DMS153 treated with DMSO at 0.1 percent for 48 hours (cell line): ENCODE measurements at regions not wholly inside any gene's neighbourhood (a gene's known extent, or its start where the extent isn't known, plus 50 kb on each side); places are given as distances from the start of the nearest gene placed in this dataset.
"Not testable (repeated sequence)": the region's sequence is repeated elsewhere in the genome, so short reads cannot be mapped to it uniquely, and the experiment has no call there.

ENCODE experiments used
- DNase-seq: peaks from one replicate; lab custom pipeline; 2025; ENCODE audit not compliant: unreplicated experiment; lab: John Stamatoyannopoulos, UW

DNA sequence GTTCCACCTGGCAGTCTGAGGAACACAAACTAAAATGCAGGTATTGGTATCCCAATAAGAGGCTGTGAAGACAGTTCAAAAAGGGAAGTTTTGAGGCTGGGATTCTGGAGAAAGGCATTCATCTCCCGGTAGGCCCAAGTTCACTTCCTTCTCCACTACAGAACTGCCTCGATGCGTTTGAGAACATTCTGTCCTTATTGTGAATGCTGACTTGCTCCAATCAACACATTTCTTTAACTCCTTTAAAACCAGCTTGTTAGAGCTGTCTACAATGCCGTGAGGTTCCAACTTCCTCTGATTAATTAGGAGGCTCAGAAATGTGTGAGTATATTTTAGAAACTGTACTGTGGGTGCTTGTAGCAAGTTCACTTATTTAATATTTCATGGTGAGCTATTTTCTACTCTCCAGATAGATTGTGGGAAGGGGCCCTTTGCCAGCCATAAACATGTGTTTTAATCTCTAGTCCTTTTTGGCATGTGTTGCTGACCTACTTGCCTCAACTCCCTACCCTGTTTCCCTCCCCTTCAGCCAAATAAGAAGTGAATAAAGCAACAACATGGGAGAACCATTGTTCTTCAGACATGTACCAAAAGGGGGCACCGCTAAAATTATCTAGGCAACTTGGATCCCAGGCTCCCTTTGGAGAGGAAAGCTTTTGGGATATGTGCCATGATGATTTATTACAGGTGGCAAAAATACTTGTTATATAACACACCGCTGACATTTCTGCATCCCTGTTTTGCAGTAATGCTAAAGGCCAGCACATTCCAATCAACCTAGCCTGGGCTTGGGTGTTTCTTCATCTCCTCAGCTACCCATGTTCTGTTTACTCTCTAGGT is 245.6 kb downstream of the BLID start:
- no peak for DNase-seq

DNA sequence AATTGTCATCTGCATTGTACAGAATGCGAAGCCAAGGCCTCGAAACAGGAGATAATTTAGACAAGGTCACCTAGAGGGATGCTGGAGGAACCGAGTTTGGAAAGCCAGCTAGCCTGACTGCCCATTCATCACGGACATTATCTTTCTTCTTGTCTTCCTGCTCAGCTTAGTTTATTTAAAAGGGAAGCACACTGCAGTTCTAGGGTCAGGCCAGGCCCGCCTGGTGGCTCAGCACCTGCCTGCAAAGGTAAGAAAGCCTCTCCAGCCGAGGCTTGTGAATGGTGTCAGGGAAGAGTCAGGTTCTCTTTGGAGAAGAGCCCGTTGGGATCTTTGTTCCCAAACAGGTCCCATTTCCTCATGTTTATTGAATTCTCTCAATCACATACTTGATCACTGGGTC is 246.5 kb downstream of the BLID start:
- DNase-seq: no peak

DNA sequence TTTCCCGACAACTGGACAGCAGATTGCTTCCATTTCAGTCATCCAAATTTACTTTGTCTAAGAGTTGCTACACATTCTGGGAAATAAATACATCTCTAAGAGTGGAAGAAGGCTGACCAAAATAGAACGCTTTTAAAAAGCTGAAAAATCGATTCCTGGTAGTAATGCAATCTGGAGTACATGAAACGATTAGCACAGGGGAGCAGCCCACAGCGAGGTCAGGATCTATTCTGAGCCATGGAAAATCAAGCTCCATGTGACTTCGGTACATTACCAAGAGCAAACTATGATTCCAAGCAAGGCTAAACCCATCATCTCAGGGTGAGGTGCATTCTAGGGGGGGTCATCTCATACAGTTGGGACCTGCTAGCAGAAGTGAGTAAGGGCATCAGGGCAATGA is 249.3 kb downstream of the BLID start:
- no peak for DNase-seq

DNA sequence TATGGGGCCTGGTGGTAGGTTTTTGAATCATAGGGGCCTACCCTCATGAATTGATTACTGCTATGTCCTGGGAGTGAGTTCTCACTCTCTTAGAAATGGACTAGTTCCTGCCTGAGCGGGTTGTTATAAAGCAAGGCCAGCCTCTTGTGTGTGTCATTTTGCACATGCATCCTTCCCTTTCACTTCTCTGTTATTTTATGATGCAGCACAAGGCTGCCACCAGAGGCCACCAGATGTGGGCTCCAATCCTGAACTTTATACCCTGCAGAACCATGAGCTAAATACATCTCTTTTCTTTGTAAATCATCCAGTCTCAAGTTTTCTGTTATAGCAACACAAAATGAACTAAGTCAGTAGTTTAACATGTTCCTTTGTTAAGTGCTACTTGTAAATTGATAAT is 251.4 kb downstream of the BLID start:
- no peak for DNase-seq

DNA sequence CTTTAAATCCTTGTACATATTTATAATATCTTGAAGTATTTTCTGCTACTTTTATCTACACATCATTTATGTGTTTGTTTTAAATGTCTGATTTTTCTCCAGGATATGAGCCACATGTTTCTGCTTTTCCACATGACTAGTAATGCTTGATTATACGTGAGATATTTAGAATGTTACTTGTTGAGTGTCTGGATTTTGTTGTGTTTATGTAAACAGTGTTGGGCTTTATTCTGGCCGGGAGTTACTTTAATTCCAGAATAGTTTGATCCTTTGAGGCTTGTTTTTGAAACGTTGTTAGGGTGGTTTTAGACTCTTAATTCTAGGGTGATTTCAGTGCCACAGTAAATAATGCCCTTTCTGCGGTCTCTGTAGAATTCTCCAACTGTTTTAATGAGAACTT is 252.9 kb downstream of the BLID start:
- no peak for DNase-seq

DNA sequence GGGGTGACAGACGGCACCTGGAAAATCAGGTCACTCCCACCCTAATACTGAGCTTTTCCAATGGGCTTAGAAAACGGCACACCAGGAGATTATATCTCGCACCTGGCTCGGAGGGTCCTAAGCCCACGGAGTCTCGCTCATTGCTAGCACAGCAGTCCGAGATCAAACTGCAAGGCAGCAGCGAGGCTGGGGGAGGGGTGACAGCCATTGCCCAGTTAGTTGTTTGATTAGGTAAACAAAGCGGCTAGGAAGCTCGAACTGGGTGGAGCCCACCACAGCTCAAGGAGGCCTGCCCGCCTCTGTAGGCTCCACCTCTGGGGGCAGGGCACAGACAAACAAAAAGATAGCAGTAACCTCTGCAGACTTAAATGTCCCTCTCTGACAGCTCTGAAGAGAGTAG is 260.9 kb downstream of the BLID start:
- not testable (repeated sequence) for DNase-seq

DNA sequence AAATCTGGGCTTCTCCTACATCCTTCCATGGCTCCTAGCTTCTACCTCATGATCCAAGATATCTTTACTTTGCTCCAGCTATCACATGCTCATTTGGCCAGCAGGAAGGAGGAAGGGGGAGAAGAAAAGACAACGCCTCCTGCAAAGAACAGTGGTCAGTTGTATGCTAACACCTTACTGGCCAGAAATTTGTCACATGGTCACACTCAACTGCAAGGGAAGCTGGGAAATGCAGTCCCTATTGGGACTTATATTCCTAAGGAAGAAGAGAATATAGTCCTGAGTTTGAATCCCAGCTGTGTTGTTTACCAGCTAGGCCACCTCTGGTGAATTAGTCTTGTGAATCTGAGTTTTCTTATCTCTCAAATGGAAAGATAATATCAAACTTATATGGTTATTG is 272.0 kb downstream of the BLID start:
- DNase-seq: no peak

DNA sequence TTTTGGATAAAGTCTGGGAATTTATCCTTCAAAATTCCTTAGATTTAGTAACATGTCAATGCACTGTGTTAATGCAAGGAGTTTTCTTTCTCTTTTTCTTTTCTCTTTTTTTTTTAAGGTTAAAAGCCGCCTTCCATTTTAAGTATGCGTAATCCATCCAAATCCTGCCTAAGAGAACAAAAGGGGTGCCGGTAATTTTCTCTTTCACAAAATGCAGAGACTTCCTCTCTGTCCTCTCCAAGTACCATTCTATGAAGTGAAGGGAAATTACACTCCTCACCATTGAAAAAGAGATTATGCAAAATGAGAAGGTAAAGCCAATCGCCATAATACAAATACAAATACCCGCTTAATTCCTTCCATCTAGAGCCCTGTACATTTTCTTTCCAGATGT is 273.8 kb downstream of the BLID start:
- no peak for DNase-seq

DNA sequence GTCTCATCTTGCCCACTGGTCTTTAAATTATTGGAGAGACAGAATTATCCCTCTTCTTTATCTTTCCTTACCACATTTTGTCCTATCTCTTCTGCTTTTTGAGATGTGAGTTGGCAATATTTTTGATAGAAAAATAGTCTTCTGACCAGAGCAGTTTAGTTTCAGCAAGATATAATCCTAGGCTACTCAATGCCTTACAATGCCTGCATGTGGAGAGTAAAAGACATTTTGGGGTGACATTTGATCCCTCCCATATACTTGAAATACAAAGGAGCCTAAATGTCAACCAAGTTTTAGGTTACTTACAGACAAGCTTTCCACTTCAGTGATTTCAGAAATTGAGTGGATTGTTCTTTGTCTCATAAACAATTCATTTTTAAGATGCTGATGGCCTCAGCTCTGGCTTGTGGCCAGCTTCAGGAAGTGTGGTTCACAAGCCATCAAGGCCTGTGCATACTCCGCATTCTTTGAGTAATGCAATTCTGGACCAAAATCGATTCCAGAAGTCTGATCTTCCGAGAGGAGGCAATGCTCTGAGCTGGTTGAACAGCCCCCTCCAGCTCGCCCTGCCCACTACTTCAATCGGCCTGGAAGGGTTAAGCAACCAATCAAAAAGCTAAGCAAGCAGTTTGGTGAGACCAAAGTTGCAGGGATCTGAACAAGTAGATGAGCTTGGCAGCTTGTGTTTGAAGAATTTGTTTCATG is 274.4 kb downstream of the BLID start:
- DNase-seq: no peak

DNA sequence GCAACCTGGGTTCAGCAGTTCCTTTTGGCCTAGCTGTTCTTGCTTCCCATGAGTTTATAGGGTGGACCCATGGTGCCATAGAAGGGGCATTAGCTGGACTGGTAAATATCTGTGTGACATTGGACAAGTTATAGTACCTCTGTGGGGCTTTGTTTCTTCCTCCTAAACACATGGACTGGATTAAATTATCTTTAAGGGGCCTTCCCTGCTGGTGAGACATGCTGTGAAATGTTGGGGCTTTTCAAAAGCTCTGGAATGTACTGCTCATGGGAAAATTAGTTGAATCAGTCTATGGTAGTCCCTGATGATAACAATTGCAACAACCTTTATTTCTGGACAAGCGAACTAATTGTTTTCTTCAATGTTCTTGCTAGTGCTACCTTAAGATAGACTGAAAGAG is 276.2 kb downstream of the BLID start:
- DNase-seq: no peak

DNA sequence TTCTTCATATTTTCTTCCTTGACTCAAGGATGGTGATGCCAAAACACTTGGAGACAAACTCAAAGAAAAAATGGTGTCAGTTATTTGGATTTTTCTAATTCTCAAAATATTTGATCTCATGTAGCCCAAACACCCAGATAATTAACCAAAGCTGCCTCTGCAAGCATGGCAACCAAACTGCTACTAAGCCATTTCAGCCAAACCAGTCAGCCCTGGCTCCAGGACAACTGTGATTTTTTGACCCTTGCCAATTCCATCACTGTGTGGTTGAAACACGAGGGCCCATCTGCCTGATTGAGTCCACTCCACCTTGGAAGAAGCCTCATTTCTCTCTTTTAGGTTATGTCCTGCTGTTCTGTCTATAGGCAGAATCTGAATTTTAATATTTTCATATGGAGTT is 277.4 kb downstream of the BLID start:
- DNase-seq: no peak

DNA sequence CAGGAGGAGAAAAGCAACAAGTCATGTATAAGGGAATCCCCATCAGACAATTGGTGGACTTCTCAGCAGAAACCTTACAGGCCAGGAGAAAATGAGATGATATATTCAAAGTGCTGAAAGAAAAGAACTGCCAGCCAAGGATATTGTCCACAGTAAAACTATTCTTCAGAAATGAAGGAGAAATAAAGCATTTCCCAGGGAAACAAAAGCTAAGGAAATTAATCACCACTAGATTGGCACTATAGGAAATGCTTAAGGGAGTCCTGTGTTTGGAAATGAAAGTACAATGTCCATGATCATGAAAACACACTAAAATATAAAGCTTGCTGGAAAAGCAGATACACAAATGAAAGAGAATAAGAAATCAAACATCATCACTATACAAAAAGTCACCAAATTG is 282.0 kb downstream of the BLID start:
- no peak for DNase-seq

DNA sequence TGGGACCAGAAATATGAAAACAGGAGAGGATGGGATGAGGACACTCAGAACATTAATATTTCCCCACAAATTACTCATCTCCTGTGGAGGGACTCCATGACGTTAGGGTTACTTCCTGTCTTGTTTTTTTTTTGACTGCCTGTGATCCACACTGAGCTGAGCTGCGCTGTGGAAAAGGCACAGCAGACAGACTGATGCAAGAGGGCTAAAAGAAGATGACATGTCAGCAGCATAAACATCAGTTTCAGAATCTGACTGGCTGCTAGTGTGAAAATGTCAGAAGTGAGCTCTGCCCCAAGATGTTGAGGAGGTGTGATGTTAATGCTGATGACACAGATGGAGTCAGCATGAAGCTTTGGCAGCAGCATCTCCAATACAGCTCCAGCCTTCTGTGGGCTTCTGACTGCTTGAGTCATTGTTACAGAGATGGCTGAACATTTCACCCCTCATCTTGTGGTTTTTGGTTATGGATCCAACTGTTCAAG is 286.8 kb downstream of the BLID start:
- no peak for DNase-seq

DNA sequence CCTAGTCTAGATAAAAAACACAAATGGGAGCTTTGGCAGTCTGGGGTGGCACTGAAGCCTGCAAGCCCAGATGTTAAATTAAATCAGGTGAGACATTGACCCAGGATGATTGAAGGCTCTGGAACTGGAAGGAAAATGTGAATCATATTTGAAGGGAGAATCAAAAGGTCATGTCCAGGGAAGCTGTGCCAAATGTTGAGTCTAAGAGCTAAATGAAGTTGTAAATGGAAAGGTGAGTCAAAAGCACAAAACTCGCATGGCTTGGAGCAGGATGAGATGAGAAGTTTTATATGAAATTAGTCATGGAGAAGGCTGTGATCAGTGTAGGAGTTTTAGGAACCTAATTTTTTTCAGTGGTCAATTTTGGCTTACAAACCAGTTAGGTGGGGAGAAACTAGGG is 301.1 kb downstream of the BLID start:
- no peak for DNase-seq

DNA sequence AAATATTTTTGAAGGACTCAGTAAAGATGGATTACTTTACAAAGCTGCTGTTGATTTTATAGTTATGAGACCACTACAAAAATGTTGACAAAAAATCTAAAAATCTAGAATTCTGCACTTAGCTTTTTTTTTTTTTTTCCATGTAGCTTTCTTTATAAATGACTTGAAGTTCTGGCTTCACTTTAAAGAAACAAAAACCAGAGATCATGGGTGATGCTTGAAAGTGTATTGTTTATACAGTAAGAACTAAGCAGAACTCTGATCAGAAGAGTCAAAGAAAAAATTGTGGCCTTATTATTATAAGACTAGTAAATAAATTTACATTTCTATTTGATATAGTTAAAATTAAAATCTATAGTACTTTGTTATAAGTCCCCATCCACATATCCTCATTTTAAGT is 301.7 kb downstream of the BLID start:
- DNase-seq: no peak

DNA sequence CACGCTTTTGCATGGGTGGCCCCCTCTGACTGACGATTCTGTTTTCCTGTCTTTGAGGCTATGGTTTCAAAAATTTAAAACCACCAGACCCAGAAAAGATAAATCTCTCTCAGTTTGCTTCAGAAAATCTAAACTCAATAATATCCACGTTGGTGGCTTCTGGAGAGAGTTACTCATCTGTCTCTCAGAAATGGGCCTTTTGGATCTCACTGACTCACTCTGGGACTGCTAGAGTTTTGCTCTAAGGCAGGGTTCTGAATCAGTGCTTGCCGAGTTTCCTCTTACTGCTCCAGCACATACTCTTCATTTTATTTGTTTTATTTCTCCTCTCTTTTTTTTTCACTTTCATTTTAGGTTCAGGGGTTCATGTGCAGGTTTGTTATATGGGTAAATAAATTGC is 305.7 kb downstream of the BLID start:
- no peak for DNase-seq

DNA sequence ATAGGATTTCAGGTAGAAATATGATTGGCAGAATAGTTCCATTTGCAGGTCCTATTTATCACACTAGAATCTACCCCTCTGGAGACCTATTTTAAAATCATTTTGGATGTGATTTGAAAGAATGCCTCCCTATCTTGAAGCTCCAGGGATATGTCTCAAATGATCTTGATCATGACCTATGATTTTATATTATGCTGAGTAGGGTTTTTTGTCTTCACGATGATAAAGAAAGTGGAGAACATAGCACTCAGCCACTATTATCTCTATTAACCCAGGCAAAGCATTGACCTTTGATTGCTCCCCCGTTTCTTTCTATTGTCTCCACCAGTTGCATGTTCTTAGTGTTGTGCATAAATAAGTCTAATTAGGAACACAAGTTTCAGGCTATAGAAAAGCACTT is 307.9 kb downstream of the BLID start:
- DNase-seq: no peak

DNA sequence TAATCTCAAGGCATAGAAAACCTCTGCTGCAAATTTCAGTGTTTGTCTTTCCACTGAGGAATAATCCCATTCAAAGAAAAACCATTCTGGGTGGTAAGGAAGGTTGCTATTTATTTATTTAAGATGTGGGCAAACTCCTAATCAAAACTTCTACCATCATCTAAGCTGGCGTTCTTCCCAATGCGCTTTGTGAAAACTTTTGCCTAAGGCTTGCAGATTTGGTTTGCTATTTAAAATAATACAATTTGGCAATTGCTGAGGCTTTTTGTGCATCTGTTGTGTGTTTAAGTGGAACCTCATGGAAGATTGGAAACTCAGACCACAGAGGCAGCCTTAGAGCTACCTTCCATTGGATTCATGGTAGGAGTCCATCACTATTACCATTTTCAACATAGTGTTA is 309.0 kb downstream of the BLID start:
- DNase-seq: no peak

DNA sequence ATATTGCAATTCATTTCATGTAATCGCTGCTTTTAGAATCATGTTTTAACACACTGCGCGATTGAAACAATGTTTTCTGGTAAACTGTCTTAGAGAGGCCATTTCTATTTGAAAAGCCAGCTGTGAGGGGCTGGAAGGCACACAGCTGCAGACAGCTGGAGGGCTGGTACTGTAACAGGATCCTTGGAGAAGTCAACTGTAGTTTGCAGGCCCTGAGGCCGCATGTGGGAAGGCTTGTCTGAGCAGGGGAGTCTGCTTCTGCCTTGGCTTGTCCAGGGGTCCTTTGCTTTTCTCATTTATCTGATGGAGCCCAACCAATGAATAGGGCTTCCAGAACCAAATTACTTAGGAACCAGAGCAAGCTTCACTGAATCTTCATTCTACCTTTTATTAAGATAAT is 313.5 kb downstream of the BLID start:
- no peak for DNase-seq

DNA sequence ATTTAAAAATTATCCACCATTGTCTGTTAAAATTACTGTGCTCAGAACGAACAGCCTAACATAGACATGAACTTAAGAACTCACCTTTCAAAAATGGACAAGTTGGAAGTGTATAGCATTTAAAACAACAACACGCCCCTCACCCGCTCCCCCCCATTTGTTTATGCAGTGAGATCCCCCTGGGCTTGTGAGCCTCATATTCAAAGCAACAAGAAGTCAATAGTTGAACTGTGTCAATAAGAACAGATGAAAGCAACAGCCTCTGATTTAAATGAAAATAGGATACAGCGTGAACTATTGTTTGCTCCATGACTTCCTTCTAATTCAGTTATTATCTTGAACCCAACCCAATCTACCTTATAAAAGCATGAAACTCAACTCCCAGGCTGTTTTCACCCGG is 314.2 kb downstream of the BLID start:
- no peak for DNase-seq

DNA sequence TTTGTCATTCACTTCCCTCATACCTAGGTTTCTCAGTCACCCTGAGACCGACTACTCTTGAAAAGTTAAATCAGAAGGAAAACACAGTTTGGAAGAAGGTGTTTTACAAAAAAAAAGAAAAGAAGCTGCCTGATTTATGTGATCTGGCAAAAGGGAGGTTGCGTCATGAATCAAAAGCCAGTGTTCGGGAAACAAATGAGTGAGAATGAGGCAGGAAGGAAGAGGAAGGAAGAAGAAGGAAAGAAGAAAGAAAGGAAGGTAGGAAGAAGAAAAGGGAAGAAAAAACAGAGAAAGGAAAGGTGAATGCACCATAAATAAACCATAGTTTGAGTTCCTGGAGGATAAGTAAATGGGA is 314.6 kb downstream of the BLID start:
- DNase-seq: no peak

DNA sequence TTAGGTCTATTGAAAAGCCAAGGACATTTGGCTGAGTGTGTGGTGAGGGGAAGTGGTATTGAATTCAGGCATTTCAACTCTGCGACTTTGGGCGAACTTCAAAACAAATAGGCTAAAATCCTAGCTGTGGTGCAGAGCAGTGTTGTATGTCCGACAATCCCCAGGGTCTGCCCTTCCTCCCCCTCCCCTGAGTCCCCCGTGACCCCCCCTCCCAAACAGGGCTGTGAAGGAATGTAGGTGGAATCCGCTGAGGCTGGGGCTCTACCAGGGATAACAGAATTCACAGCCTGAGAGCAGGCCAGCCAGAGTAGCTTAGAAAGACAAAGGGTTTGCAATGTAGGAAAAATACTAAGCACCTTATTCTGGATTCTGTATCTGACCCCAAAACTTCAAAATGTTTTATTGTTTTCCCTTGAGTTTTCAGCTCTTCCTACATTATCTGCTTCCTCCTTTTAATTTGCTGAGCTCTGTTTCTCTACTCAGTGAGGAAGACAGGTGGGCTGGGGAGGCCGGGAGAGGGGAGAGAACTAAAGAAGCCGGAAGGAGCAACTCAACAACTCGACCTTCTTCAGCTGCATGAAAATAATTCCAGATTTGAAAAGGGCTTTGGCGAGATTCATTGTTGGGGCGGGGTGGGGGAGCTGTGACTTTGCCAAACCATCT is 315.2 kb downstream of the BLID start:
- DNase-seq: no peak
